ENCODE measurements at regions not wholly inside any gene's neighbourhood (a gene's known extent, or its start where the extent isn't known, plus 50 kb on each side); places are given as distances from the start of the nearest gene placed in this dataset.
"Not testable (repeated sequence)": the region's sequence is repeated elsewhere in the genome, so short reads cannot be mapped to it uniquely, and the experiment has no call there.

GRCh38 chr16:16984091-16984490 lies 486.7 kb downstream of the XYLT1 start:
- not testable (repeated sequence) for H3K9me3 ChIP-seq (ENCODE audit: control insufficient read depth in 4 of 4, low read length in 3 of 4); H3K9ac ChIP-seq (ENCODE audit: low read depth in 1 of 2, low read length in 2 of 2); H3K4me3 ChIP-seq (ENCODE audit: low read depth in 1 of 3, low read length in 3 of 3); DNase-seq (ENCODE audit: low spot score); H3K36me3 ChIP-seq (ENCODE audit: control insufficient read depth in 4 of 4, insufficient read depth in 3 of 4, low read depth in 1 of 4, low read length in 3 of 4); H3K27me3 ChIP-seq (ENCODE audit: control insufficient read depth in 4 of 4, insufficient read depth in 4 of 4, low read length in 3 of 4); H3K4me1 ChIP-seq (ENCODE audit: control insufficient read depth in 4 of 4, insufficient read depth in 4 of 4, low read length in 3 of 4); H3K27ac ChIP-seq (ENCODE audit: low read depth in 1 of 2, low read length in 2 of 2)
- 95% methylated on average over 21 of the region's 21 CpGs for WGBS

GRCh38 chr16:16985707-16986106 lies 485.1 kb downstream of the XYLT1 start:
- 52% methylated on average over 1 of the region's 1 CpG for WGBS
- H3K4me1 ChIP-seq (ENCODE audit: control insufficient read depth in 4 of 4, insufficient read depth in 4 of 4, low read length in 3 of 4), result no peaks in the 10 kb centered on the region
- no peaks in the 10 kb centered on the region for H3K36me3 ChIP-seq (ENCODE audit: control insufficient read depth in 4 of 4, insufficient read depth in 3 of 4, low read depth in 1 of 4, low read length in 3 of 4)
- H3K9ac ChIP-seq (ENCODE audit: low read depth in 1 of 2, low read length in 2 of 2), result no peak overlapping the region
- no peak for DNase-seq (ENCODE audit: low spot score)
- no peak overlapping the region for H3K4me3 ChIP-seq (ENCODE audit: low read depth in 1 of 3, low read length in 3 of 3)
- no peak for TF ChIP-seq JUND (IDR thresholded peaks at IDR 0.05)
- TF ChIP-seq FOXA2 (IDR thresholded peaks at IDR 0.05), result no peak
- no peak for TF ChIP-seq ATF3 (IDR thresholded peaks at IDR 0.05)
- no peak for TF ChIP-seq REST (IDR thresholded peaks at IDR 0.05)
- TF ChIP-seq HNF4G (IDR thresholded peaks at IDR 0.05), result no peak
- TF ChIP-seq RXRA (IDR thresholded peaks at IDR 0.05), result no peak
- TF ChIP-seq, protein P1, sequence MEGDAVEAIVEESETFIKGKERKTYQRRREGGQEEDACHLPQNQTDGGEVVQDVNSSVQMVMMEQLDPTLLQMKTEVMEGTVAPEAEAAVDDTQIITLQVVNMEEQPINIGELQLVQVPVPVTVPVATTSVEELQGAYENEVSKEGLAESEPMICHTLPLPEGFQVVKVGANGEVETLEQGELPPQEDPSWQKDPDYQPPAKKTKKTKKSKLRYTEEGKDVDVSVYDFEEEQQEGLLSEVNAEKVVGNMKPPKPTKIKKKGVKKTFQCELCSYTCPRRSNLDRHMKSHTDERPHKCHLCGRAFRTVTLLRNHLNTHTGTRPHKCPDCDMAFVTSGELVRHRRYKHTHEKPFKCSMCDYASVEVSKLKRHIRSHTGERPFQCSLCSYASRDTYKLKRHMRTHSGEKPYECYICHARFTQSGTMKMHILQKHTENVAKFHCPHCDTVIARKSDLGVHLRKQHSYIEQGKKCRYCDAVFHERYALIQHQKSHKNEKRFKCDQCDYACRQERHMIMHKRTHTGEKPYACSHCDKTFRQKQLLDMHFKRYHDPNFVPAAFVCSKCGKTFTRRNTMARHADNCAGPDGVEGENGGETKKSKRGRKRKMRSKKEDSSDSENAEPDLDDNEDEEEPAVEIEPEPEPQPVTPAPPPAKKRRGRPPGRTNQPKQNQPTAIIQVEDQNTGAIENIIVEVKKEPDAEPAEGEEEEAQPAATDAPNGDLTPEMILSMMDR (IDR thresholded peaks at IDR 0.05; ENCODE audit: low read depth, low read length, missing input control), result no peak
- no peak for TF ChIP-seq HNF4A (conservative IDR thresholded peaks at IDR 0.05)
- no peak for TF ChIP-seq RAD21 (IDR thresholded peaks at IDR 0.05)
- no peak for TF ChIP-seq MAX (IDR thresholded peaks at IDR 0.05)
- TF ChIP-seq TAF1 (conservative IDR thresholded peaks at IDR 0.05), result no peak
- no peak for TF ChIP-seq YY1 (IDR thresholded peaks at IDR 0.05)
- TF ChIP-seq GABPA (IDR thresholded peaks at IDR 0.05 in 1 of 2, conservative IDR thresholded peaks at IDR 0.05 in 1 of 2), result no peak
- H3K9me3 ChIP-seq (ENCODE audit: control insufficient read depth in 4 of 4, low read length in 3 of 4), result no peaks in the 10 kb centered on the region
- H3K27ac ChIP-seq (ENCODE audit: low read depth in 1 of 2, low read length in 2 of 2), result no peak overlapping the region
- H3K27me3 ChIP-seq (ENCODE audit: control insufficient read depth in 4 of 4, insufficient read depth in 4 of 4, low read length in 3 of 4), result peaks cover 0 to 4% (median under 1%) of the 10 kb centered on the region in 4 donors

- Histone ChIP-seq H3K27ac (ENCODE audit: low read depth in 1 of 2, low read length in 2 of 2) (no peak overlapping the region), H3K36me3 (ENCODE audit: control insufficient read depth in 4 of 4, insufficient read depth in 3 of 4, low read depth in 1 of 4, low read length in 3 of 4) (no peaks in the 10 kb centered on the region), H3K4me1 (ENCODE audit: control insufficient read depth in 4 of 4, insufficient read depth in 4 of 4, low read length in 3 of 4) (no peaks in the 10 kb centered on the region), H3K4me3 (ENCODE audit: low read depth in 1 of 3, low read length in 3 of 3) (no peak overlapping the region), H3K27me3 (ENCODE audit: control insufficient read depth in 4 of 4, insufficient read depth in 4 of 4, low read length in 3 of 4) (no peaks in the 10 kb centered on the region), H3K9me3 (ENCODE audit: control insufficient read depth in 4 of 4, low read length in 3 of 4) (no peaks in the 10 kb centered on the region), H3K9ac (ENCODE audit: low read depth in 1 of 2, low read length in 2 of 2) (no peak overlapping the region)
- 70% methylated on average over 3 of the region's 3 CpGs for WGBS
- DNase-seq (ENCODE audit: low spot score), result no peak
- TF ChIP-seq TAF1 (conservative IDR thresholded peaks at IDR 0.05) (no peak), HNF4G (IDR thresholded peaks at IDR 0.05) (no peak), JUND (IDR thresholded peaks at IDR 0.05) (no peak), HNF4A (conservative IDR thresholded peaks at IDR 0.05) (no peak), EGR1 (IDR thresholded peaks at IDR 0.05; ENCODE audit: low read depth in 2 of 2) (no peak), RAD21 (IDR thresholded peaks at IDR 0.05) (no peak), NR2F2 (IDR thresholded peaks at IDR 0.05) (no peak), RXRA (IDR thresholded peaks at IDR 0.05) (no peak)
- TF ChIP-seq, protein P1 (IDR thresholded peaks at IDR 0.05; ENCODE audit: low read depth, low read length, missing input control), result no peak
- TF ChIP-seq, protein P2, sequence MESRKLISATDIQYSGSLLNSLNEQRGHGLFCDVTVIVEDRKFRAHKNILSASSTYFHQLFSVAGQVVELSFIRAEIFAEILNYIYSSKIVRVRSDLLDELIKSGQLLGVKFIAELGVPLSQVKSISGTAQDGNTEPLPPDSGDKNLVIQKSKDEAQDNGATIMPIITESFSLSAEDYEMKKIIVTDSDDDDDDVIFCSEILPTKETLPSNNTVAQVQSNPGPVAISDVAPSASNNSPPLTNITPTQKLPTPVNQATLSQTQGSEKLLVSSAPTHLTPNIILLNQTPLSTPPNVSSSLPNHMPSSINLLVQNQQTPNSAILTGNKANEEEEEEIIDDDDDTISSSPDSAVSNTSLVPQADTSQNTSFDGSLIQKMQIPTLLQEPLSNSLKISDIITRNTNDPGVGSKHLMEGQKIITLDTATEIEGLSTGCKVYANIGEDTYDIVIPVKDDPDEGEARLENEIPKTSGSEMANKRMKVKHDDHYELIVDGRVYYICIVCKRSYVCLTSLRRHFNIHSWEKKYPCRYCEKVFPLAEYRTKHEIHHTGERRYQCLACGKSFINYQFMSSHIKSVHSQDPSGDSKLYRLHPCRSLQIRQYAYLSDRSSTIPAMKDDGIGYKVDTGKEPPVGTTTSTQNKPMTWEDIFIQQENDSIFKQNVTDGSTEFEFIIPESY (IDR thresholded peaks at IDR 0.05), result no peak
Observed at GRCh38 chr16:16988963-16989362, 481.8 kb downstream of the XYLT1 start.

Measured in liver (tissue), 8 donors.